ENCODE measurements at regions not wholly inside any gene's neighbourhood (a gene's known extent, or its start where the extent isn't known, plus 50 kb on each side); places are given as distances from the start of the nearest gene placed in this dataset.

DNA sequence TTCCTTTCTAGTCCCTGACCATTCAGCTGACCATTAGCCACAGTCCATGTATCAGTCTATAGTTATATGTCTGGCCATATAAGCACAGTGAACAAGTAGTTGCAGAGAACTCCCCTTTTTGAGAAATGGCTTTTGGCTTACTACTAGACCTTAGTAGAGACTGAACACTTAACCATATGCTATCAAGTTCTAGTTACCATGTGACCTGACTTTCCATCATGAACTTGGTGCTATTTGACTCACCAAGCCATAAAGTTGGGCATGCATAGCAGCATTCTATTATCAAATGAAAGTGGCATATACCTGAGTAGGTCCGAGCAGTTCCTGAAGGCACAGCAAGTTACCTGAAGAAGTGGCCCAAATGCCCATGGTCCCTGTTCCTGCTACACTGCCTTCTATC is 74.5 kb upstream of the IL2 start:
- Histone ChIP-seq H3K27ac (ENCODE audit: low read depth, low read length, poor library complexity, severe bottlenecking) (no peak overlapping the region), H3K9me3 (ENCODE audit: low read length) (no peaks in the 10 kb centered on the region), H2AFZ (ENCODE audit: low read length) (no peak overlapping the region), H4K20me1 (ENCODE audit: insufficient read depth, low read length) (no peaks in the 10 kb centered on the region), H3K79me2 (ENCODE audit: insufficient read depth, low read depth, low read length) (no peaks in the 10 kb centered on the region), H3K4me1 (ENCODE audit: insufficient read depth, low read length, poor library complexity, severe bottlenecking) (no peaks in the 10 kb centered on the region), H3K9me2 (ENCODE audit: insufficient read depth, low read length) (no peaks in the 10 kb centered on the region), H3K36me3 (ENCODE audit: insufficient read depth, low read length) (no peaks in the 10 kb centered on the region), H3K4me2 (ENCODE audit: low read length) (no peak overlapping the region), H3K4me3 (ENCODE audit: low read depth, low read length, poor library complexity, severe bottlenecking) (no peak overlapping the region)
- DNase-seq (ENCODE audit: low spot score): no peak
- no TSS peak for BruUV-seq (replicated peaks)
- intact Hi-C loops (cut with micrococcal nuclease; ENCODE audit: unreplicated experiment): no loop called here
- TF ChIP-seq EZH2phosphoT487 (IDR thresholded peaks at IDR 0.05; ENCODE audit: borderline replicate concordance, low read depth, low read length): no peak
- TF ChIP-seq, protein P1, sequence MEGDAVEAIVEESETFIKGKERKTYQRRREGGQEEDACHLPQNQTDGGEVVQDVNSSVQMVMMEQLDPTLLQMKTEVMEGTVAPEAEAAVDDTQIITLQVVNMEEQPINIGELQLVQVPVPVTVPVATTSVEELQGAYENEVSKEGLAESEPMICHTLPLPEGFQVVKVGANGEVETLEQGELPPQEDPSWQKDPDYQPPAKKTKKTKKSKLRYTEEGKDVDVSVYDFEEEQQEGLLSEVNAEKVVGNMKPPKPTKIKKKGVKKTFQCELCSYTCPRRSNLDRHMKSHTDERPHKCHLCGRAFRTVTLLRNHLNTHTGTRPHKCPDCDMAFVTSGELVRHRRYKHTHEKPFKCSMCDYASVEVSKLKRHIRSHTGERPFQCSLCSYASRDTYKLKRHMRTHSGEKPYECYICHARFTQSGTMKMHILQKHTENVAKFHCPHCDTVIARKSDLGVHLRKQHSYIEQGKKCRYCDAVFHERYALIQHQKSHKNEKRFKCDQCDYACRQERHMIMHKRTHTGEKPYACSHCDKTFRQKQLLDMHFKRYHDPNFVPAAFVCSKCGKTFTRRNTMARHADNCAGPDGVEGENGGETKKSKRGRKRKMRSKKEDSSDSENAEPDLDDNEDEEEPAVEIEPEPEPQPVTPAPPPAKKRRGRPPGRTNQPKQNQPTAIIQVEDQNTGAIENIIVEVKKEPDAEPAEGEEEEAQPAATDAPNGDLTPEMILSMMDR (conservative IDR thresholded peaks at IDR 0.05; ENCODE audit: low read length): no peak
- ChIA-PET CTCF (ENCODE audit: unreplicated experiment) (no interaction called here), POLR2A (interaction anchor here (0.5 to 0.6 kb wide), 2 partner anchors 14 to 456 kb away, joined by 3 read pairs; no protein-coding TSS in a partner anchor)

DNA sequence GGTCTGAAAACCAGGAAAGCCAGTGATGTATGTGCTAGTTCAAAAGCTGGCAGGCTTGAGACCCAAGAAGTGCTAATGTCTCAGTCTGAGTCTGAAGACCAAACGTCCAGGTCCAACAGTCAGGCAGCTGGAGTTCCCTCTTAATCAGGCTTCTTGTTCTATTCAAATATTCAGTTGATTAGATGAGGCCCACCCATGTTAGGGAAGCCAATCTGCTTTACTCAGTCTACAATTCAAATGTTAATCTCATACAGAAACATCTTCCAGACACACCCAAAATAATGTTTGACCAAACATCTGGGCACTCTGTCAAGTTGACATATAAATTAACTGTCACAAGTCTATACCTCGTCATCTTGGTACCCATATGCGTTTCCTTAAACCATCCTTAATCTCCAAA is 72.4 kb upstream of the IL2 start:
- ChIA-PET POLR2A (no interaction called here), CTCF (ENCODE audit: unreplicated experiment) (no interaction called here)
- Histone ChIP-seq H3K9me3 (ENCODE audit: low read length) (no peaks in the 10 kb centered on the region), H3K4me1 (ENCODE audit: insufficient read depth, low read length, poor library complexity, severe bottlenecking) (no peaks in the 10 kb centered on the region), H3K27ac (ENCODE audit: low read depth, low read length, poor library complexity, severe bottlenecking) (no peak overlapping the region), H3K79me2 (ENCODE audit: insufficient read depth, low read depth, low read length) (no peaks in the 10 kb centered on the region), H3K4me2 (ENCODE audit: low read length) (no peak overlapping the region), H3K4me3 (ENCODE audit: low read depth, low read length, poor library complexity, severe bottlenecking) (no peak overlapping the region), H3K9me2 (ENCODE audit: insufficient read depth, low read length) (no peaks in the 10 kb centered on the region), H2AFZ (ENCODE audit: low read length) (no peak overlapping the region), H4K20me1 (ENCODE audit: insufficient read depth, low read length) (no peaks in the 10 kb centered on the region), H3K36me3 (ENCODE audit: insufficient read depth, low read length) (no peaks in the 10 kb centered on the region)
- no peak for DNase-seq (ENCODE audit: low spot score)
- BruUV-seq (replicated peaks): no TSS peak
- TF ChIP-seq, protein P1 (conservative IDR thresholded peaks at IDR 0.05; ENCODE audit: low read length): no peak
- TF ChIP-seq EZH2phosphoT487 (IDR thresholded peaks at IDR 0.05; ENCODE audit: borderline replicate concordance, low read depth, low read length): no peak
- intact Hi-C loops (cut with micrococcal nuclease; ENCODE audit: unreplicated experiment): no loop called here

DNA sequence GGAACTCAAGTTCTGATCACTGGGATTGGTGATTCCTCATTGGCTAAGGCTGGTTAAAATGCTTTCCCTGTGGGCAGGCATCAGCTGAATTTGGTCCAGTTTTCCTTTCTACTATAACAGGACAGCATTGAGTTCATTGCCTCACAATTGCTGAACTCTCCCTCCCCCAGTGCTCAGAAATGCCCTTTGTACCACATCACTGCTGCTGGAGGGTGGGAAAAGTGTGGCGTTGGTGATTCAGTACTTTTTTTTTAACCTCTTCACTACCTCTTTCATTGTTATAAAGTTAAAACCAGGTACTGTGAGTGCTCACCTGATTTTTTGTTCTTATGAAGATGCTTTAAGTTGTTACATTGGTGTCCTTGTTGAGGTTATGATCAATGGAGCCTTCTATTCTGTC is 69.3 kb upstream of the IL2 start:
- no peaks in the 10 kb centered on the region for H3K9me3 ChIP-seq (ENCODE audit: low read length)
- intact Hi-C loops (cut with micrococcal nuclease; ENCODE audit: unreplicated experiment): no loop called here
- H3K36me3 ChIP-seq (ENCODE audit: insufficient read depth, low read length): no peaks in the 10 kb centered on the region
- H3K9me2 ChIP-seq (ENCODE audit: insufficient read depth, low read length): no peaks in the 10 kb centered on the region
- POLR2A ChIA-PET: no interaction called here
- no peak overlapping the region for H2AFZ ChIP-seq (ENCODE audit: low read length)
- no peak overlapping the region for H3K27ac ChIP-seq (ENCODE audit: low read depth, low read length, poor library complexity, severe bottlenecking)
- no peak overlapping the region for H3K4me2 ChIP-seq (ENCODE audit: low read length)
- H3K4me1 ChIP-seq (ENCODE audit: insufficient read depth, low read length, poor library complexity, severe bottlenecking): no peaks in the 10 kb centered on the region
- CTCF ChIA-PET (ENCODE audit: unreplicated experiment): no interaction called here
- no peak for DNase-seq (ENCODE audit: low spot score)
- H4K20me1 ChIP-seq (ENCODE audit: insufficient read depth, low read length): no peaks in the 10 kb centered on the region
- H3K79me2 ChIP-seq (ENCODE audit: insufficient read depth, low read depth, low read length): no peaks in the 10 kb centered on the region
- BruUV-seq (replicated peaks): no TSS peak
- no peak overlapping the region for H3K4me3 ChIP-seq (ENCODE audit: low read depth, low read length, poor library complexity, severe bottlenecking)
- TF ChIP-seq, protein P1 (conservative IDR thresholded peaks at IDR 0.05; ENCODE audit: low read length): no peak
- TF ChIP-seq EZH2phosphoT487 (IDR thresholded peaks at IDR 0.05; ENCODE audit: borderline replicate concordance, low read depth, low read length): no peak

Measured in OCI-LY7 (cell line).